HG03066 (cell line): ENCODE measurements at regions not wholly inside any gene's neighbourhood (a gene's known extent, or its start where the extent isn't known, plus 50 kb on each side); places are given as distances from the start of the nearest gene placed in this dataset.
"Not testable (repeated sequence)": the region's sequence is repeated elsewhere in the genome, so short reads cannot be mapped to it uniquely, and the experiment has no call there.

Experiments
- ATAC-seq: cut with Tn5 transposase; IDR thresholded peaks from one replicate; pipeline ENCODE4 v1.9.1; 2021; ENCODE audit warnings: low read depth; ENCODE audit not compliant: unreplicated experiment

- peak; percentile 84 for ATAC-seq
Observed at GRCh38 chr2:17160594-17160993, 357.6 kb downstream of the RAD51AP2 start.

- ATAC-seq, result no peak
Observed at GRCh38 chr2:17156086-17156485, 362.2 kb downstream of the RAD51AP2 start.

- no peak for ATAC-seq
Observed at GRCh38 chr2:17149945-17150344, 368.3 kb downstream of the RAD51AP2 start.

GRCh38 chr2:17148407-17149145 lies 369.7 kb downstream of the RAD51AP2 start:
- ATAC-seq, result no peak

GRCh38 chr2:17146358-17146757 lies 371.9 kb downstream of the RAD51AP2 start:
- no peak for ATAC-seq

- no peak for ATAC-seq
Observed at GRCh38 chr2:17136877-17137276, 381.4 kb downstream of the RAD51AP2 start.

GRCh38 chr2:17136231-17136630 lies 382.0 kb downstream of the RAD51AP2 start:
- ATAC-seq, result no peak

GRCh38 chr2:17135619-17136018 lies 382.6 kb downstream of the RAD51AP2 start:
- no peak for ATAC-seq

GRCh38 chr2:17133052-17133671 lies 385.1 kb downstream of the RAD51AP2 start:
- no peak for ATAC-seq

GRCh38 chr2:17130627-17131026 lies 387.6 kb downstream of the RAD51AP2 start:
- ATAC-seq, result not testable (repeated sequence)

- ATAC-seq, result no peak
Observed at GRCh38 chr2:17125989-17126620, 392.1 kb downstream of the RAD51AP2 start.

- ATAC-seq, result no peak
Observed at GRCh38 chr2:17124575-17125318, 393.5 kb downstream of the RAD51AP2 start.

- ATAC-seq, result no peak
Observed at GRCh38 chr2:17122887-17123501, 395.2 kb downstream of the RAD51AP2 start.

- ATAC-seq, result no peak
Observed at GRCh38 chr2:17115466-17115865, 402.8 kb downstream of the RAD51AP2 start.

- no peak for ATAC-seq
Observed at GRCh38 chr2:17115042-17115441, 403.2 kb downstream of the RAD51AP2 start.

- ATAC-seq, result no peak
Observed at GRCh38 chr2:17107871-17108270, 410.4 kb downstream of the RAD51AP2 start.

- ATAC-seq, result no peak
Observed at GRCh38 chr2:17107151-17107550, 411.1 kb downstream of the RAD51AP2 start.

GRCh38 chr2:17106418-17106817 lies 411.8 kb downstream of the RAD51AP2 start:
- ATAC-seq, result no peak

GRCh38 chr2:17104454-17104853 lies 413.8 kb downstream of the RAD51AP2 start:
- peak; percentile 61 for ATAC-seq

GRCh38 chr2:17101596-17101995 lies 416.6 kb downstream of the RAD51AP2 start:
- ATAC-seq, result no peak

- no peak for ATAC-seq
Observed at GRCh38 chr2:17101091-17101490, 417.1 kb downstream of the RAD51AP2 start.
